Smooth muscle cell (in vitro differentiated cells): ENCODE measurements at regions not wholly inside any gene's neighbourhood (a gene's known extent, or its start where the extent isn't known, plus 50 kb on each side); places are given as distances from the start of the nearest gene placed in this dataset.

Source experiments
- DNase-seq: peaks from one replicate; lab custom pipeline; 2025; ENCODE audit not compliant: unreplicated experiment; lab: John Stamatoyannopoulos, UW
- H2AFZ ChIP-seq: fragments of 200-600 bp; sonication (generic); 2 replicates; pipeline ENCODE4 v1.6.0; 2016; ENCODE audit warnings: antibody characterized with exemption, low read depth, mild to moderate bottlenecking
- H3F3A ChIP-seq: fragments of 200-600 bp; sonication (generic); 2 replicates; pipeline ENCODE4 v1.6.0; 2017; ENCODE audit warnings: antibody characterized with exemption, low read depth
- H3K27ac ChIP-seq: fragments of 200-600 bp; sonication (generic); 2 replicates; pipeline ENCODE4 v1.5.1; 2016; ENCODE audit warnings: low read depth, mild to moderate bottlenecking
- H3K27me3 ChIP-seq: fragments of 200-600 bp; sonication (generic); 2 replicates; pipeline ENCODE4 v1.6.1; 2016; ENCODE audit warnings: low read depth, mild to moderate bottlenecking
- H3K36me3 ChIP-seq: fragments of 200-600 bp; sonication (generic); 2 replicates; pipeline ENCODE4 v1.5.1; 2016; ENCODE audit warnings: low read depth
- H3K4me1 ChIP-seq: fragments of 200-600 bp; sonication (generic); 2 replicates; pipeline ENCODE4 v1.5.1; 2016; ENCODE audit warnings: low read depth
- H3K4me2 ChIP-seq: fragments of 200-600 bp; sonication (generic); 2 replicates; pipeline ENCODE4 v1.6.0; 2016; ENCODE audit warnings: mild to moderate bottlenecking
- H3K4me3 ChIP-seq: fragments of 200-600 bp; sonication (generic); 2 replicates; pipeline ENCODE4 v1.5.1; 2016; ENCODE audit warnings: mild to moderate bottlenecking
- H3K79me2 ChIP-seq: fragments of 200-600 bp; sonication (generic); 2 replicates; pipeline ENCODE4 v1.6.0; 2016; ENCODE audit warnings: low read depth, mild to moderate bottlenecking
- H3K9ac ChIP-seq: fragments of 200-600 bp; sonication (generic); 2 replicates; pipeline ENCODE4 v1.6.0; 2016; ENCODE audit warnings: low read depth
- H3K9me3 ChIP-seq: fragments of 200-600 bp; sonication (generic); replicated peaks from 2 replicates; pipeline ENCODE4 v1.5.1; 2016; ENCODE audit warnings: low read depth
- H4K20me1 ChIP-seq: fragments of 200-600 bp; sonication (generic); 2 replicates; pipeline ENCODE4 v1.6.0; 2016; ENCODE audit warnings: low read depth
- WGBS: methylation state at CpG from one replicate; pipeline ENCODE4 v1.1.7; 2016; ENCODE audit warnings: low lambda C conversion rate; 5-methylcytosine and 5-hydroxymethylcytosine counted together
- TF ChIP-seq, protein P1 (sequence below): fragments of 200-600 bp; sonication (generic); IDR thresholded peaks from 2 replicates; pipeline ENCODE4 v1.5.1; 2017; ENCODE audit warnings: borderline replicate concordance, mild to moderate bottlenecking, antibody characterized with exemption; ENCODE audit not compliant: insufficient read depth, poor library complexity, severe bottlenecking

DNA sequence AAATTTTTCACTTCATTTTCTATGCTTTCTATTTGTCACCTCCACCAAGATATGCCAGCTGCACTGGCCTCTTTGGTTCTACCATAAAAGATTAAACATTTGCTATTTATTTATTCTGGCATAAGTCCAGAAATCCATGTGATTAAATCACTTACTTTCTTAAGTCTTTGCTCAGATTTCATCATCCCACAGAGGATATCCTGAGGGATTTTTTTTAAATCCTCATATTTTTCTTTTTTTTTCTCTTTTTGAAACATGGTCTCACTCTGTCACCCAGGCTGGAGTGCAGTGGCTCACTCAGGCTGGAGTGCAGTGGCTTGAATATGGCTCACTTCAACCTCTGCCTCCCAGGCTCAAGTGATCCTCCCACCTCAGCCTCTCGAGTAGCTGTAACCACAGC is 645.4 kb upstream of the ATXN7L3B start:
- Histone ChIP-seq H3F3A (no peaks in the 10 kb centered on the region), H3K36me3 (no peaks in the 10 kb centered on the region), H3K9me3 (no peaks in the 10 kb centered on the region), H3K9ac (no peak overlapping the region), H3K4me1 (no peaks in the 10 kb centered on the region), H2AFZ (no peak overlapping the region), H3K27me3 (no peaks in the 10 kb centered on the region), H3K4me2 (peak overlapping the region; percentile 37), H3K4me3 (no peak overlapping the region), H3K79me2 (no peaks in the 10 kb centered on the region), H3K27ac (no peak overlapping the region), H4K20me1 (no peaks in the 10 kb centered on the region)
- TF ChIP-seq, protein P1, sequence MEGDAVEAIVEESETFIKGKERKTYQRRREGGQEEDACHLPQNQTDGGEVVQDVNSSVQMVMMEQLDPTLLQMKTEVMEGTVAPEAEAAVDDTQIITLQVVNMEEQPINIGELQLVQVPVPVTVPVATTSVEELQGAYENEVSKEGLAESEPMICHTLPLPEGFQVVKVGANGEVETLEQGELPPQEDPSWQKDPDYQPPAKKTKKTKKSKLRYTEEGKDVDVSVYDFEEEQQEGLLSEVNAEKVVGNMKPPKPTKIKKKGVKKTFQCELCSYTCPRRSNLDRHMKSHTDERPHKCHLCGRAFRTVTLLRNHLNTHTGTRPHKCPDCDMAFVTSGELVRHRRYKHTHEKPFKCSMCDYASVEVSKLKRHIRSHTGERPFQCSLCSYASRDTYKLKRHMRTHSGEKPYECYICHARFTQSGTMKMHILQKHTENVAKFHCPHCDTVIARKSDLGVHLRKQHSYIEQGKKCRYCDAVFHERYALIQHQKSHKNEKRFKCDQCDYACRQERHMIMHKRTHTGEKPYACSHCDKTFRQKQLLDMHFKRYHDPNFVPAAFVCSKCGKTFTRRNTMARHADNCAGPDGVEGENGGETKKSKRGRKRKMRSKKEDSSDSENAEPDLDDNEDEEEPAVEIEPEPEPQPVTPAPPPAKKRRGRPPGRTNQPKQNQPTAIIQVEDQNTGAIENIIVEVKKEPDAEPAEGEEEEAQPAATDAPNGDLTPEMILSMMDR, result no peak
- WGBS, result 39% methylated on average over 1 of the region's 1 CpG
- DNase-seq, result no peak

DNA sequence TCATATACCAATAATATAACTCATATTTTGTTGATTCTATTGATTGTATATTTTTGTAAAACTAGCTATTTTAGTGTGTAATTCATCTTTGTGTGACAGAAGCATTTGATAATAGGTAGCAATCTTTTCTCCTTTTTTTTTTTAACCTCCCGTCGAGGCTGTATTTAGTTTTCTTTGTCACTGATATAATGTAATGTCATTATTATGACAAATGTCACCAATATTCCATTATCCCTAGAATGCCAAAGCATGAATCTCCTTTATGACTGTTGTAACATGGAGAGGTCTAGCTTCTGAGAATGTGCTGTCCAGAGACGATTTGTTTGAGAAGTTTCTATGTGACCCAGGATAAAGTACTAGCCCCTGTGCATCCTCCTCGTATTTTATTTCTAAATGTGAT is 639.0 kb upstream of the ATXN7L3B start:
- Histone ChIP-seq H3K27me3 (no peaks in the 10 kb centered on the region), H4K20me1 (no peaks in the 10 kb centered on the region), H2AFZ (no peak overlapping the region), H3K9ac (no peak overlapping the region), H3K79me2 (no peaks in the 10 kb centered on the region), H3K4me2 (no peak overlapping the region), H3K9me3 (no peaks in the 10 kb centered on the region), H3F3A (no peaks in the 10 kb centered on the region), H3K4me1 (no peaks in the 10 kb centered on the region), H3K27ac (no peak overlapping the region), H3K4me3 (no peak overlapping the region), H3K36me3 (no peaks in the 10 kb centered on the region)
- 93% methylated on average over 4 of the region's 4 CpGs for WGBS
- TF ChIP-seq, protein P1, result no peak
- DNase-seq, result no peak

DNA sequence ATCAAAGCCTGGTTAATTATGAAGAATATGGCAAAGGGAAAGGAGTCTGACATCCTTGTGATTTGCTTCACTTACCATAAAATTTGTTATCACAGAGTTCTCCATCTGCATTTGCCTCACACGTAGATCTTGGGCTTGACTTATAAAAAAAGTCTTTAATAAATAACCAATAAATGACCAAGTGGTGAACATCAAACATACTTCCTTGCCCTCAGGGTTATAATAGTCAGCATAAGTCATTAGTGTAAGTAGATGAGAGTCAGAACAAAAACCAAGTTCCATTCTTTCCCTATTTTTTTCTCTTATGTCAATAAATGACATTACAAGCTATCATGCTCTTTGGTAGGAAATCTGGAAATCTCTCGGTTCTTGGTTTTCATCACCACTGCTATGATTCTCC is 635.4 kb upstream of the ATXN7L3B start:
- H3K27ac ChIP-seq, result no peak overlapping the region
- H3K4me3 ChIP-seq, result no peak overlapping the region
- H3F3A ChIP-seq, result no peaks in the 10 kb centered on the region
- H2AFZ ChIP-seq, result no peak overlapping the region
- H3K79me2 ChIP-seq, result no peaks in the 10 kb centered on the region
- TF ChIP-seq, protein P1, result no peak
- H3K27me3 ChIP-seq, result no peaks in the 10 kb centered on the region
- H3K9ac ChIP-seq, result no peak overlapping the region
- no peaks in the 10 kb centered on the region for H3K9me3 ChIP-seq
- no peaks in the 10 kb centered on the region for H3K36me3 ChIP-seq
- H3K4me1 ChIP-seq, result no peaks in the 10 kb centered on the region
- WGBS, result 94% methylated on average over 2 of the region's 2 CpGs
- no peak for DNase-seq
- no peak overlapping the region for H3K4me2 ChIP-seq
- H4K20me1 ChIP-seq, result no peaks in the 10 kb centered on the region

DNA sequence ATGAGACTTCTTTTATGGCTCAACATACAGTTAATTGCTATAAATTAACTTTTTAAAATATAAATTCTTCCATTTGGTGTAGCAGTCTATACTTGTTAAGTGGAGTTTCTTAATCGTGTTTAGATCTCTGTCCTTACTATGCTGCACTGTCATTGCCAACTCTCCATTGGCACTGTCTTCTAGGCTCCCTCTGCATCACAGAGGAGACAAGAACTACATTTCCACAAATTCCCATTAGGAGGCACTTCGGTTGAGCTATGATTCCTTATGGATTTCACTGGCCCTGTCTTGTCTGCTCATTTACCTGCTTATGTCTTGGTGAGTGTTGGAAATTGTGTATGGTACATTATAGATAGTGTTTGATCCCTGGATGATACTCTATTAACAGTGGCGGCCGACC is 630.9 kb upstream of the ATXN7L3B start:
- H3F3A ChIP-seq, result no peaks in the 10 kb centered on the region
- H3K27ac ChIP-seq, result no peak overlapping the region
- 87% methylated on average over 4 of the region's 4 CpGs for WGBS
- no peak overlapping the region for H3K9ac ChIP-seq
- TF ChIP-seq, protein P1, result no peak
- no peaks in the 10 kb centered on the region for H3K79me2 ChIP-seq
- no peak overlapping the region for H3K4me3 ChIP-seq
- no peak overlapping the region for H3K4me2 ChIP-seq
- no peaks in the 10 kb centered on the region for H3K4me1 ChIP-seq
- no peaks in the 10 kb centered on the region for H3K36me3 ChIP-seq
- no peak for DNase-seq
- no peaks in the 10 kb centered on the region for H3K27me3 ChIP-seq
- H2AFZ ChIP-seq, result no peak overlapping the region
- H4K20me1 ChIP-seq, result no peaks in the 10 kb centered on the region
- H3K9me3 ChIP-seq, result no peaks in the 10 kb centered on the region
